H9 (cell line): ENCODE measurements at regions not wholly inside any gene's neighbourhood (a gene's known extent, or its start where the extent isn't known, plus 50 kb on each side); places are given as distances from the start of the nearest gene placed in this dataset.

Experiments used
- DNase-seq: peaks from one replicate; pipeline ENCODE4 v3.0.0-alpha.2; 2017
- H2AFZ ChIP-seq: one replicate; pipeline ENCODE4 v1.6.1; 2013; ENCODE audit warnings: mild to moderate bottlenecking, low read length, control low read depth, moderate library complexity
- H2AK5ac ChIP-seq: 2 replicates; pipeline ENCODE4 v1.6.1; 2013; ENCODE audit warnings: low read length, control low read depth, mixed read lengths; ENCODE audit not compliant: insufficient read length
- H2BK120ac ChIP-seq: one replicate; pipeline ENCODE4 v1.6.1; 2013; ENCODE audit warnings: low read depth, mild to moderate bottlenecking, low read length, control low read depth, inconsistent platforms; ENCODE audit not compliant: poor library complexity, severe bottlenecking
- H2BK12ac ChIP-seq: 2 replicates; pipeline ENCODE4 v1.6.1; 2013; ENCODE audit warnings: low read length, control low read depth, mixed read lengths, low read depth; ENCODE audit not compliant: insufficient read length
- H2BK15ac ChIP-seq: 2 replicates; pipeline ENCODE4 v1.6.1; 2013; ENCODE audit warnings: low read depth, low read length, control low read depth
- H2BK20ac ChIP-seq: one replicate; pipeline ENCODE4 v1.6.1; 2013; ENCODE audit warnings: low read depth, mild to moderate bottlenecking, low read length, control low read depth, inconsistent platforms; ENCODE audit not compliant: poor library complexity, severe bottlenecking
- H2BK5ac ChIP-seq: 2 replicates; pipeline ENCODE4 v1.6.1; 2013; ENCODE audit warnings: low read length, control low read depth, mixed read lengths; ENCODE audit not compliant: insufficient read length
- H3K14ac ChIP-seq: 2 replicates; pipeline ENCODE4 v1.6.1; 2013; ENCODE audit warnings: low read length, control low read depth; ENCODE audit not compliant: insufficient read depth
- H3K18ac ChIP-seq: 2 replicates; pipeline ENCODE4 v1.6.1; 2013; ENCODE audit warnings: low read depth, mild to moderate bottlenecking, mixed read lengths, low read length, control low read depth; ENCODE audit not compliant: insufficient read length
- H3K23ac ChIP-seq: 2 replicates; pipeline ENCODE4 v1.6.1; 2013; ENCODE audit warnings: low read length, control low read depth, mixed read lengths, low read depth; ENCODE audit not compliant: insufficient read length
- H3K23me2 ChIP-seq: 2 replicates; pipeline ENCODE4 v1.6.1; 2013; ENCODE audit warnings: low read depth, mild to moderate bottlenecking, mixed read lengths, low read length, control low read depth; ENCODE audit not compliant: insufficient read length, poor library complexity, severe bottlenecking
- H3K27ac ChIP-seq: 2 replicates; pipeline ENCODE4 v1.5.1; 2013; ENCODE audit warnings: low read length, control low read depth, mixed read lengths, low read depth; ENCODE audit not compliant: insufficient read length
- H3K27me3 ChIP-seq: 2 replicates; pipeline ENCODE4 v1.6.1; 2013; ENCODE audit warnings: low read length, control low read depth, inconsistent platforms; ENCODE audit not compliant: insufficient read depth
- H3K4ac ChIP-seq: 2 replicates; pipeline ENCODE4 v1.6.1; 2013; ENCODE audit warnings: low read depth, mild to moderate bottlenecking, control low read depth, inconsistent platforms, low read length, moderate library complexity
- H3K4me1 ChIP-seq: 2 replicates; pipeline ENCODE4 v1.6.1; 2013; ENCODE audit warnings: low read length, control low read depth, inconsistent platforms; ENCODE audit not compliant: insufficient read depth
- H3K4me2 ChIP-seq: 2 replicates; pipeline ENCODE4 v1.6.1; 2013; ENCODE audit warnings: low read length, control low read depth, mixed read lengths; ENCODE audit not compliant: insufficient read length, insufficient read depth
- H3K56ac ChIP-seq: 2 replicates; pipeline ENCODE4 v1.6.1; 2013; ENCODE audit warnings: low read depth, mild to moderate bottlenecking, mixed read lengths, low read length, control low read depth; ENCODE audit not compliant: insufficient read length
- H3K79me1 ChIP-seq: 2 replicates; pipeline ENCODE4 v1.6.1; 2013; ENCODE audit warnings: low read depth, mild to moderate bottlenecking, moderate library complexity, low read length, control low read depth, inconsistent platforms; ENCODE audit not compliant: insufficient read depth, poor library complexity, severe bottlenecking
- H3K79me2 ChIP-seq: 2 replicates; pipeline ENCODE4 v1.6.1; 2013; ENCODE audit warnings: low read length, control low read depth, inconsistent platforms; ENCODE audit not compliant: insufficient read depth
- H3K9ac ChIP-seq: 2 replicates; pipeline ENCODE4 v1.6.1; 2013; ENCODE audit warnings: low read length, control low read depth, mixed read lengths; ENCODE audit not compliant: insufficient read length; ENCODE audit errors: extremely low read depth
- H3K9me3 ChIP-seq: one replicate; pipeline ENCODE4 v1.6.1; 2013; ENCODE audit warnings: low read depth, low read length, inconsistent platforms; ENCODE audit not compliant: control insufficient read depth
- H3T11ph ChIP-seq: one replicate; pipeline ENCODE4 v1.6.1; 2013; ENCODE audit warnings: mild to moderate bottlenecking, low read length, control low read depth, inconsistent platforms
- H4K20me1 ChIP-seq: one replicate; pipeline ENCODE4 v1.6.1; 2013; ENCODE audit not compliant: control insufficient read depth, insufficient read length, insufficient read depth
- H4K5ac ChIP-seq: 2 replicates; pipeline ENCODE4 v1.6.1; 2013; ENCODE audit warnings: low read depth, mild to moderate bottlenecking, mixed read lengths, low read length, control low read depth; ENCODE audit not compliant: insufficient read length
- H4K8ac ChIP-seq: replicated peaks from 2 replicates; pipeline ENCODE4 v1.6.1; 2013; ENCODE audit warnings: low read length, control low read depth, mixed read lengths, low read depth; ENCODE audit not compliant: insufficient read length
- H4K91ac ChIP-seq: 2 replicates; pipeline ENCODE4 v1.6.1; 2013; ENCODE audit warnings: low read depth, mild to moderate bottlenecking, moderate library complexity, mixed read lengths, low read length, control low read depth; ENCODE audit not compliant: insufficient read length
- H3K27ac Mint-ChIP-seq, 3 experiments: 2 replicates in 2 of 3; 3 replicates in 1 of 3; pipeline ENCODE4 v1.8.0; 2020 to 2021; ENCODE audit warnings: mixed read lengths in 3 of 3, mild to moderate bottlenecking in 1 of 3, moderate library complexity in 1 of 3
- H3K27me3 Mint-ChIP-seq: 2 replicates; pipeline ENCODE4 v1.8.0; 2021; ENCODE audit warnings: low read depth, mild to moderate bottlenecking, moderate library complexity, mixed read lengths
- H3K36me3 Mint-ChIP-seq, 3 experiments: 2 replicates in 2 of 3; 3 replicates in 1 of 3; pipeline ENCODE4 v1.8.0; 2020 to 2021; ENCODE audit warnings: low read depth in 3 of 3, mixed read lengths in 3 of 3; ENCODE audit not compliant: insufficient read depth in 1 of 3
- H3K4me1 Mint-ChIP-seq, 2 experiments: 2 replicates each; pipeline ENCODE4 v1.8.0; 2020; ENCODE audit warnings: mixed read lengths in 2 of 2
- H3K4me3 Mint-ChIP-seq, 2 experiments: 2 replicates in 1 of 2; 3 replicates in 1 of 2; pipeline ENCODE4 v1.8.0; 2020 to 2021; ENCODE audit warnings: mild to moderate bottlenecking in 2 of 2, mixed read lengths in 2 of 2, moderate library complexity in 1 of 2
- H3K9me3 Mint-ChIP-seq, 2 experiments: 2 replicates in 1 of 2; 3 replicates in 1 of 2; pipeline ENCODE4 v1.8.0; 2020; ENCODE audit warnings: mild to moderate bottlenecking in 2 of 2, mixed read lengths in 2 of 2, moderate library complexity in 1 of 2
- CTCF ChIP-seq: fragments of 200-600 bp; sonication (generic); conservative IDR thresholded peaks from 3 replicates; pipeline ENCODE4 v1.8.0; 2021; ENCODE audit warnings: antibody characterized with exemption, mild to moderate bottlenecking
- WGBS: extraction: QIAGEN DNeasy Blood & Tissue Kit; methylation state at CpG from one replicate; pipeline ENCODE4 v1.1.7; 2013; ENCODE audit warnings: missing lambda C conversion rate, low lambda C conversion rate, mixed read lengths; ENCODE audit not compliant: insufficient read length; ENCODE audit errors: extremely low coverage; 5-methylcytosine and 5-hydroxymethylcytosine counted together

GRCh38 chr6:150544793-150545192 lies 54.9 kb upstream of the PLEKHG1 start:
- Histone ChIP-seq H3K9ac (no peak overlapping the region), H4K5ac (no peak overlapping the region), H3K4me2 (no peak overlapping the region), H3K23ac (no peak overlapping the region), H2BK15ac (no peak overlapping the region), H3K4me1 (no peaks in the 10 kb centered on the region), H2BK5ac (no peak overlapping the region), H3K79me2 (no peaks in the 10 kb centered on the region), H2BK20ac (no peak overlapping the region), H3K14ac (no peak overlapping the region), H2BK12ac (no peak overlapping the region), H4K8ac (no peak overlapping the region), H3K18ac (no peak overlapping the region), H2AFZ (no peak overlapping the region), H3K4ac (no peak overlapping the region), H3K9me3 (no peaks in the 10 kb centered on the region), H2BK120ac (no peak overlapping the region), H3K79me1 (no peaks in the 10 kb centered on the region), H3K27ac (no peak overlapping the region), H4K91ac (no peak overlapping the region), H3K23me2 (no peaks in the 10 kb centered on the region), H2AK5ac (no peak overlapping the region), H3K27me3 (no peaks in the 10 kb centered on the region), H3T11ph (no peak overlapping the region), H3K56ac (no peak overlapping the region), H4K20me1 (no peaks in the 10 kb centered on the region)
- peaks cover 14% of the 10 kb centered on the region for H3K27me3 Mint-ChIP-seq
- no peak overlapping the region for H3K4me3 Mint-ChIP-seq
- no peaks in the 10 kb centered on the region for H3K9me3 Mint-ChIP-seq
- no peak overlapping the region for H3K27ac Mint-ChIP-seq
- WGBS, result no CpG with 5 or more reads among the region's 2 CpGs
- no peak for DNase-seq
- no peaks in the 10 kb centered on the region for H3K36me3 Mint-ChIP-seq
- no peak for TF ChIP-seq CTCF
- peaks cover 4 to 5% of the 10 kb centered on the region in 2 experiments; a peak in 3 of 4 replicates for H3K4me1 Mint-ChIP-seq
